Astrocyte of the hippocampus (primary cell): ENCODE measurements at regions not wholly inside any gene's neighbourhood (a gene's known extent, or its start where the extent isn't known, plus 50 kb on each side); places are given as distances from the start of the nearest gene placed in this dataset.
A peak's percentile ranks its signal among the peaks of the same experiment; 100 is the strongest.

ENCODE experiments used
- DNase-seq: peaks from one replicate; pipeline ENCODE4 v3.0.0; 2011; ENCODE audit warnings: low read depth, low spot score

- no peak for DNase-seq
Measured at GRCh38 chr13:90984756-90985155, 362.7 kb upstream of the MIR17HG start.

DNA sequence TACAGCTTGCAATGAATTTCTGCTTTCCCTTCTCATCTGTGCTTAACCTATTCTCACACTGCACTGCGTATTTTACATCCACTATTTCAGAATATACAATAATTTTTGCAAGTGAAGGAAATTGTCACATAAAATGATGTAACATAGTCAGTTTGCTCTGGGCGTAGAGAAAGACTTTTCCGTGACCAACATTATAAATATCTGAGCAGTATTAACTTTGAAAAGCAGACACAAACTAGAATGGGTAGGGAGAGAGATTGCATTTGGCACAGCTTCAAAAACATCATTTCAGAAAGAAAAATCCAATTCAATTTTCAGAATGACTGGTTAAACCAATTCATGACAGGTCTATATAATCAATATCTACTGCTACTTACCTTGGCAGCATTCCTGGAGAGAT is 352.5 kb upstream of the MIR17HG start:
- DNase-seq = no peak

- DNase-seq = no peak
Measured at GRCh38 chr13:90995614-90996013, 351.9 kb upstream of the MIR17HG start.

DNA sequence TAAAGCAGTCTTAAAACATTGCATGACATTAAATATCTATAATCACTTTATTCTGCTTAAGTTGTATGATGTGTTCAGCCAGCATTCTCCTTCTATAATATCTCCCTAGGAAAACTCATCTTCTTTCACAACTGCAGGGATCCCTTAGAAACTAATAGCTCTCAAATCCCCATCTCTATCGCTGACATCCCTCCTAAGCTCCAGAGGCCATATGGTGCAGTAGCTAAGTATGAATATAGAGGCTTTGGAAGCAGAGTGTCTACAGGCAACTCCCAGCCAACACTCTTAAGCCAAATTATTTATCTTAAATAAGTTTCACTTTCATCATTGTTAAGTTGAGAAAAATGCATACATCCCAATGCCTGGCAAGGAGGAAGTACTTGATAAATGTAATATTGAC is 349.5 kb upstream of the MIR17HG start:
- no peak for DNase-seq

GRCh38 chr13:90999401-90999800 is 348.1 kb upstream of the MIR17HG start:
- no peak for DNase-seq

DNA sequence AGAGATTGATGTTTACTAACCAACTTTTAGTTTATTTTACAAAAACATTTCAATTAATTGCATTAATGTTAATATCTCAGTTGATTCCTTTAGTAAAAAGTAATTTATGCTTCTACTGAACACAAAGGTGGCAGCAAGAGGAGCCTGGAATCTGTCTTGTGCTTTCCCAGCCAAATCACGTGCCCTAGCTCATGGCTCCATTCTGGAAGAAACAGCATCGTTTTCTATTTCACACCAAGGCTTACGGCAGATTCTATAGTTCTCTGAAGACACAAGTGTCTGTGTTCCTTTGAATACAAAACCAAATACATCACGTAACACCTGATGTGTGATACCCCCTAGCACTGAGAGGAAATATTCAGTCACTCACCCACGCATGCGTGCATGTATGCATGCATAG is 346.1 kb upstream of the MIR17HG start:
- no peak for DNase-seq

- DNase-seq = no peak
Measured at GRCh38 chr13:91014696-91015095, 332.8 kb upstream of the MIR17HG start.

- DNase-seq = peak; percentile 74
Measured at GRCh38 chr13:91017031-91017668, 330.3 kb upstream of the MIR17HG start.

GRCh38 chr13:91017669-91018053 is 329.8 kb upstream of the MIR17HG start:
- DNase-seq = no peak

GRCh38 chr13:91020461-91021034 is 326.9 kb upstream of the MIR17HG start:
- DNase-seq = no peak

DNA sequence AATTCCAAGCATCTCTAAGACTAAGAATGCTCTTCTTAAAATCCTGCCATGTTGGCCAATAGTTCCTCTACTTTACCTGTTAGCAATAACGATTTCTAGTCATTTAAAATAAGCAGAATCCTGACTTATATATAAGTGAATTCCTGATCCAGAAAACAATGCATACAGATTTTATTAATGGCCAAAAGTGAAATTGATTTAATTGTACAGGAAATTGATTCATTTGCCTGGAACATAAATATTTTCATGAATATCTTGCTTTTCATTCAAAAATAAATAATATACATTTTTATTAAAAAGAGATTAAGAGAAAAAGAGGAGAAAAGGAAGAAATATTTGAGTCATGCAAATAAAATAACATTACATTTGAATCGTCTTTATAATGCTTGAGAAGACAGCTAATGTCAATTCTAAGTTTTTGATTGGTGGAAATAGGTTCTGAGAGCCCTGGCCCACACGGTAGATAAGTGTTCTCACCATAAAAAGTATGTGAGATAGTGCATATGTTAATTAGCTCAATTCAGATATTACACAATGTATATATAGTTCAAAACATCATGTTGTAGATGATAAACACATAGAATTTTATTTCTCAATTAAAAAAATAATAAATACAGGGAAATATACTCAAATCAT is 323.2 kb upstream of the MIR17HG start:
- no peak for DNase-seq

GRCh38 chr13:91025442-91025841 is 322.0 kb upstream of the MIR17HG start:
- DNase-seq = no peak

DNA sequence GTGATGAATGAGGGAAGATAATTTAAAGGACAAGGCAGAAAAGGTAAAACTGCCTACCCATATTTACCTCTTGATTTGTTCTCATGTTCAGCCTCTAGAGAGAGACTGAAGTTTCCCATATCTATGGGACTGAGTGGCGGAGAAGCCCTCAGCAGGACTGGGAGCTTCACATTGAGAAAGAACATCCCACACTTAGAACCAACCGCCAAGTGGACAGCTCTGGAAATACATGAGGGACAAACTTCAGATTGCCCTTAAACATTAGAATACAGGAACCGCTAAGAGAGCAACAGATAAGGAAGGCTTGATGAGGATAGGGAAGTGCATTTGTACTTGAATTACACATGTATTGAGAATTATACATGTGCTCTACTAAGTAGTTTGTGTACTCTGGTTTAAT is 316.0 kb upstream of the MIR17HG start:
- no peak for DNase-seq

- DNase-seq = no peak
Measured at GRCh38 chr13:91032104-91032503, 315.4 kb upstream of the MIR17HG start.

GRCh38 chr13:91036886-91037285 is 310.6 kb upstream of the MIR17HG start:
- no peak for DNase-seq

- DNase-seq = no peak
Measured at GRCh38 chr13:91042870-91043269, 304.6 kb upstream of the MIR17HG start.

DNA sequence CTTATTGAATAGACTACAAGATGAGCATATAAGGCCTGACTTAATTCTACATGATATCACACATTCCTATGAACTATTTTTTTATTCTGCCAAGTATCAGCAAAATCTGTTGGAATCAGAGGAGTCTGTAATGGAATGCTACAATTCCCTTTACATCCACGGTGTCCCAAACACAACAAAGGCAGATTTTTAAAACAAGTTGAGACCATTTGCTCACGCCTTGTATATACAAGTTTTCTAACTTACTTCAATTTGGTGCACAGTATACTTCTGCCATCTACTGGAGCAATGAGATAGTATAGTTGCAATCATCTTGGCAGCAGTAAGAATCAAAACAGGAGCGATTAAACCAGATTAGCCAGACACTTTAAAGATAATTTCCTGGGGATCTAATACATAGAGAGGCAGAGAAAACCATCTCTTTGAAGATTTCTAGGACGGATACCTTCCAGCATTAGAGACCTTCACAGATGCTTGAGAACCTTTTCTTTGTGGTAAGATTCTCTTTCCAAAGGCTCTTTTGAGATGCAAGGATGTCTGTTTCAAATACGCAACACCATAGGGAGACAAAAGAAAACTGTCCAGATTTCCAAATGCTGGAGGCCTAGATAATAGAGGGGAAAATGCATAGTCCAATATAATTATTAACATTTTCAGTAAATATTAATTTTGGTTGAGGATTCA is 302.0 kb upstream of the MIR17HG start:
- peak; percentile 20 for DNase-seq

DNA sequence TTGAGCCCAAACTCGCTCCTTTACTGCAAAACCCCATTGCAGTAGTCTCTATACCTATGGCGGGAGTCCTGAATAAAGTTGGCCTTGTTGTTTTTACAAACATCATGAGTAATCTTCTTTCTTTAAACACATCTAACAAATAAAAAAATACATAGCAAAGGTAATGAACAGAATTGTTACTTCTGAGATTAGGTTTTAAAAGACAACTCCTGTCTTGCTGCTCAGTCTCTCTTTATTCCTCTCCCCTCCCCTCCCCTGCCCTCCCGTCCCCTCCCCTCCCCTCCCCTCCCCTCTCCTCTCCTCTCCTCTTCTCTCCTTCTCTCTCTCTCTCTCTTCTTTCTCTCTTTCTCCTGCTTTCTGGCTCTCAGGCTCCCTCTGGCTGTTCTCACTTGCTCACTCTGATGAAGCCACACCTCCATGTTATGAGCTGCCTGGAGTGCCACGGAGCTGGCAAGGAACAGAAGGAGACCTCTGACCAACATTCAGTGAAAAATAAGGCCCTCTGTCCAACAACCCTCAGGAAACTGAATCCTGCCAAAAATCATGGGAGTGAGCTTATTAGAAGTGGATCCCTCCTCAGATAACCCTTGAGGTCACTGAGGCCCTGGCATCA is 300.7 kb upstream of the MIR17HG start:
- DNase-seq = peak; percentile 7

- DNase-seq = no peak
Measured at GRCh38 chr13:91050970-91051369, 296.5 kb upstream of the MIR17HG start.

- DNase-seq = no peak
Measured at GRCh38 chr13:91052876-91053275, 294.6 kb upstream of the MIR17HG start.

DNA sequence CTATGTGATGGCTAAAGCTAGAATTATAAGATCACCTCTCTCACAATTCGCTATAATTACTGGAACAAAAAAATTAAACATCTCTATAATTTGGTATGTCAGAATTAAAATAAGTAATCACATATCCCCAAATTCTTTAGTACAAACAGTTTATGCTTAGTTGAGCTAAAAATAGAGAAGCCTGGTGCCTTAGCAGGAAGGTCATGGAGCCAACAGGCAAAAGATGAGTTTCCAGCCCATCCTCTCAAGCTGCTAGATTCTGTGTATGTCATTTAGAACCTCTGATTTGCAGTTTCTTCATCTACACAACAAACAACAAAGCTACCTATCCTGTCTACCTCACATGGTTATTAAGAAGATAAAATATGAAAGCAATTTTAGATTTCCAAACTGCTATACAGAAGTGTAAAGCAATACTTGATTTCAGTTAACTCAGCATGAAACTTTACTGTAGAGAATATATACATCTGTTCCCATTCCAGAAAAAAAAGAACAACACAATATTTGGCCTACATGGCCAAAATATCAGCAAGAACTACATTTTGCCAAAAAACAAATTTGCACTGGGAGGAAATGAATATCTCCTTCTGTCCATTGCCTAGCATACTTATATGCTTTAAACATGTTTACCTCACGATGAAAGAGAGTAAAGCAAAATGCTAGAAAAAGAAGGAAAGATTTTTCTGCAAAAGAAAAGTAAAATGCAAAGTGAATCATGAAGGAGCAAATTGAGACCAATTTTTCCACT is 294.0 kb upstream of the MIR17HG start:
- DNase-seq = no peak

DNA sequence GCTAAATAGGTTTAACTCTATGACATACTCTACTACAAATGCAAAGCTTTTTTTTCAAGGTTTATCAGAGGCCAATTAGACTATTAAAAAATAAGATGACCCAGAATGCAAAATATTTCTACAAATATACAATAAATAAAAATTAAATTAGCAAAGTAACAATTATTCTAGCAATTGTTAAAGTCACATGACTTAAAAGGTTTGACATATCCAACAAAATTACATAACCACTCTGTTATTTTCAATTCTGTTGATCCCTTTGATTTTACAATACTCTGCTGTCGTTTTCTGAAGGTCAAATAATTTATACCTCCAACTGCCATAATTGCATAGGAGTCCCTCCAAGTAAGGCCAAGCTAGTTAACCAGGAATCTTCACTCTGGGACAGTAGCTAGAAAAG is 292.6 kb upstream of the MIR17HG start:
- no peak for DNase-seq
